ENCODE measurements at regions not wholly inside any gene's neighbourhood (a gene's known extent, or its start where the extent isn't known, plus 50 kb on each side); places are given as distances from the start of the nearest gene placed in this dataset.
"Not testable (repeated sequence)": the region's sequence is repeated elsewhere in the genome, so short reads cannot be mapped to it uniquely, and the experiment has no call there.

GRCh38 chr5:87776302-87776701, 363.6 kb upstream of the CCNH start:
- TF ChIP-seq POLR2A (IDR thresholded peaks at IDR 0.05; ENCODE audit: low read length); HOXB13 (CRISPR knock-in tag; IDR thresholded peaks at IDR 0.05; ENCODE audit: low read depth); CTCF (IDR thresholded peaks at IDR 0.05): not testable (repeated sequence)
- TF ChIP-seq, protein P1, sequence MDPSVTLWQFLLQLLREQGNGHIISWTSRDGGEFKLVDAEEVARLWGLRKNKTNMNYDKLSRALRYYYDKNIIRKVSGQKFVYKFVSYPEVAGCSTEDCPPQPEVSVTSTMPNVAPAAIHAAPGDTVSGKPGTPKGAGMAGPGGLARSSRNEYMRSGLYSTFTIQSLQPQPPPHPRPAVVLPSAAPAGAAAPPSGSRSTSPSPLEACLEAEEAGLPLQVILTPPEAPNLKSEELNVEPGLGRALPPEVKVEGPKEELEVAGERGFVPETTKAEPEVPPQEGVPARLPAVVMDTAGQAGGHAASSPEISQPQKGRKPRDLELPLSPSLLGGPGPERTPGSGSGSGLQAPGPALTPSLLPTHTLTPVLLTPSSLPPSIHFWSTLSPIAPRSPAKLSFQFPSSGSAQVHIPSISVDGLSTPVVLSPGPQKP (IDR thresholded peaks at IDR 0.05; ENCODE audit: low read depth, low read length), result not testable (repeated sequence)
- TF ChIP-seq, protein P2, sequence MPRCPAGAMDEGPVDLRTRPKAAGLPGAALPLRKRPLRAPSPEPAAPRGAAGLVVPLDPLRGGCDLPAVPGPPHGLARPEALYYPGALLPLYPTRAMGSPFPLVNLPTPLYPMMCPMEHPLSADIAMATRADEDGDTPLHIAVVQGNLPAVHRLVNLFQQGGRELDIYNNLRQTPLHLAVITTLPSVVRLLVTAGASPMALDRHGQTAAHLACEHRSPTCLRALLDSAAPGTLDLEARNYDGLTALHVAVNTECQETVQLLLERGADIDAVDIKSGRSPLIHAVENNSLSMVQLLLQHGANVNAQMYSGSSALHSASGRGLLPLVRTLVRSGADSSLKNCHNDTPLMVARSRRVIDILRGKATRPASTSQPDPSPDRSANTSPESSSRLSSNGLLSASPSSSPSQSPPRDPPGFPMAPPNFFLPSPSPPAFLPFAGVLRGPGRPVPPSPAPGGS (IDR thresholded peaks at IDR 0.05), result not testable (repeated sequence)
